GM19467 (cell line): ENCODE measurements at regions not wholly inside any gene's neighbourhood (a gene's known extent, or its start where the extent isn't known, plus 50 kb on each side); places are given as distances from the start of the nearest gene placed in this dataset.

Experiments used
- ATAC-seq: cut with Tn5 transposase; IDR thresholded peaks from one replicate; pipeline ENCODE4 v1.9.1; 2021; ENCODE audit warnings: mild to moderate bottlenecking, moderate library complexity; ENCODE audit not compliant: unreplicated experiment

GRCh38 chr3:124429129-124429815 is 301.0 kb upstream of the UMPS start:
- no peak for ATAC-seq

- no peak for ATAC-seq
These were observed 298.8 kb upstream of the UMPS start for GRCh38 chr3:124431331-124431994.

- ATAC-seq, result no peak
These were observed 296.1 kb upstream of the UMPS start for GRCh38 chr3:124434176-124434575.

GRCh38 chr3:124435467-124435866 is 294.8 kb upstream of the UMPS start:
- no peak for ATAC-seq

GRCh38 chr3:124438813-124439212 is 291.4 kb upstream of the UMPS start:
- ATAC-seq, result no peak

- ATAC-seq, result no peak
These were observed 290.6 kb upstream of the UMPS start for GRCh38 chr3:124439603-124440002.

- no peak for ATAC-seq
These were observed 288.5 kb upstream of the UMPS start for GRCh38 chr3:124441766-124442165.

GRCh38 chr3:124442463-124442862 is 287.8 kb upstream of the UMPS start:
- no peak for ATAC-seq

GRCh38 chr3:124443446-124443845 is 286.8 kb upstream of the UMPS start:
- ATAC-seq, result no peak

- ATAC-seq, result no peak
These were observed 286.2 kb upstream of the UMPS start for GRCh38 chr3:124444075-124444474.

GRCh38 chr3:124444896-124445295 is 285.4 kb upstream of the UMPS start:
- ATAC-seq, result no peak

GRCh38 chr3:124447845-124448244 is 282.4 kb upstream of the UMPS start:
- no peak for ATAC-seq

- ATAC-seq, result no peak
These were observed 281.3 kb upstream of the UMPS start for GRCh38 chr3:124448954-124449353.

- no peak for ATAC-seq
These were observed 279.9 kb upstream of the UMPS start for GRCh38 chr3:124450366-124450765.

- no peak for ATAC-seq
These were observed 278.5 kb upstream of the UMPS start for GRCh38 chr3:124451630-124452317.

GRCh38 chr3:124453189-124453588 is 277.1 kb upstream of the UMPS start:
- ATAC-seq, result no peak

GRCh38 chr3:124455891-124456290 is 274.4 kb upstream of the UMPS start:
- no peak for ATAC-seq

- no peak for ATAC-seq
These were observed 273.7 kb upstream of the UMPS start for GRCh38 chr3:124456506-124456905.

GRCh38 chr3:124459678-124460077 is 270.6 kb upstream of the UMPS start:
- no peak for ATAC-seq

- ATAC-seq, result no peak
These were observed 269.1 kb upstream of the UMPS start for GRCh38 chr3:124461126-124461525.

GRCh38 chr3:124461838-124462632 is 268.2 kb upstream of the UMPS start:
- ATAC-seq, result no peak
